HuH-7 (cell line): ENCODE measurements at regions not wholly inside any gene's neighbourhood (a gene's known extent, or its start where the extent isn't known, plus 50 kb on each side); places are given as distances from the start of the nearest gene placed in this dataset.

Source experiments
- DNase-seq: peaks from one replicate; pipeline ENCODE4 v3.0.0; 2011; ENCODE audit warnings: low spot score

DNA sequence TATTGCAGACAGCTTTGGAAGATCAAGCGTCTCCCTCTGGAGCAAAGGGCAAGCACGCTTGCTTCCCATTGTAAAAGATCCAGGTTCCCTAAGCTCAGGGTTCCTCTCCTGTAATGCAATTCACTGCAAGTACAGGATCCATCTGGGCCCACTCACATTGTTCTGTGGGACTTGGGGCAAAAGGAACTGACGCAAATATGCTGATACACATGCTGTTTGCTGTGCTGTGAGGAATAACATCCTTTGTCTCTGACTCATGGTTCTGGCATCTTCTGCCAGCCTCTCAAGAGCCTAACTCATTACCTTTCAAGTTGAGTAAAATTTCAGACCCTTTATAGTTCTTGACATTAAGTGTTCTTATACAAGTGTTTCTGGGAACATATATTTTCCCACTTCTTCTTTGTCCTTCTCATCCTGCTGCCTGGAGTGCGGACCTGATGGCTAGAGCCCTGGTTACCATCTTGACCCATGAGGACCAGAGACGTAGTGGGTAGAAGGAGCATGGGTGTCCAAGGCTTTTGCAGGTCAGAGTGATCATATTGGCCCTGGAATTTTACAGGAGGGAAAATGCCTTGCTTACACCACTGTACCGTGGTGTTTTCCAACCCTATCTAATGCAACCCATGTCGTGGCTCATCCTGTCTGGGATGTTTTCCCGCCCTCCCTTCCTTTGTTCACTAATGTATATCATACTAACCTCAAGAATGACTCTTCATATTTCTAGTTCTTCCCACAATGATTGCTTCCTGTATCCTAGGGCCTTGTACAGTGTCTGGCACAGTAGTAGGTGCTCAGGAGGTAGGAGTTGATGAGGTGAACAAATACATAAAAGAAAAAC is 145.7 kb upstream of the GLI2 start:
- DNase-seq: no peak

GRCh38 chr2:120590841-120591240 is 144.8 kb upstream of the GLI2 start:
- DNase-seq: no peak

DNA sequence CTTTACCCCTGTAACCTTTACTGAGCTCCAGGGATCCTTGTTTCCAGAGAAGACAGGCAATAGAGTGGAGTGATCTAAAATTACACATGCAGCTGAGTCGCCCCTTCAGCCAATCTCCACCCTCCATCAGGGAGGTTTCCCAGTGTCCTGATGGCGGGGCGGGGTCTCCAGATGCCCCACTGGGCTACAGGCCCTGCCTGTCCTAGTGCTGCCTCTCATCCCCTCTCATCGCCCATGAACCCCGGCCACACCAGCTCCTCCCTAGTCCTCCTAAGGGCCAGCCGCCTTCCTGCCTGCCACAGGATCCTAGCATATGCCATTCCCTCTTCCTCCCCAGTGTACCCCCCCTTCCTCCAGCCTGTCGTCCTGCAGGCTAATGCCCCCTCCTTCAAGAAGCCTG is 144.1 kb upstream of the GLI2 start:
- DNase-seq: no peak

DNA sequence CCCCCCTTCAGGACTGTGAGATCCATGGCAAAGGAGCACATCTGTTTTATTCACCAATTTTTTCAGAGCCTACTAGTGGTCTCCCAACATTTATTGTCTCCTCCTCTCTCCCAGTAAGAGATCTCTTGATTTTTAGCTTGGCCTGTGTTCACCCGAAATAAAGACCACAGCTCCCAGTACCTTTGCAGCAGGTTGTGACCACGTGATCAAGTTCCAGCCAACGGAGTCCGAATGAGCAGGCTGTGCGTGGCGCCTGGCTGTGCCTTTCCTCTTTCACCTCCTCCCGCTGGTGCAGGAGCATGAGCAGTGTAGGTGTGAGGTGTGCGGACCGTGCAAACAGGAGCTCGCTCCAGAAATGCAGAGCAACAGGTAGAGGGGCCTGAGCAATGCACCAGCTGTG is 143.6 kb upstream of the GLI2 start:
- no peak for DNase-seq

GRCh38 chr2:120593921-120594686 is 141.6 kb upstream of the GLI2 start:
- DNase-seq: no peak

- no peak for DNase-seq
Measured at GRCh38 chr2:120594856-120595685, 140.6 kb upstream of the GLI2 start.

- no peak for DNase-seq
Measured at GRCh38 chr2:120595739-120596138, 139.9 kb upstream of the GLI2 start.

DNA sequence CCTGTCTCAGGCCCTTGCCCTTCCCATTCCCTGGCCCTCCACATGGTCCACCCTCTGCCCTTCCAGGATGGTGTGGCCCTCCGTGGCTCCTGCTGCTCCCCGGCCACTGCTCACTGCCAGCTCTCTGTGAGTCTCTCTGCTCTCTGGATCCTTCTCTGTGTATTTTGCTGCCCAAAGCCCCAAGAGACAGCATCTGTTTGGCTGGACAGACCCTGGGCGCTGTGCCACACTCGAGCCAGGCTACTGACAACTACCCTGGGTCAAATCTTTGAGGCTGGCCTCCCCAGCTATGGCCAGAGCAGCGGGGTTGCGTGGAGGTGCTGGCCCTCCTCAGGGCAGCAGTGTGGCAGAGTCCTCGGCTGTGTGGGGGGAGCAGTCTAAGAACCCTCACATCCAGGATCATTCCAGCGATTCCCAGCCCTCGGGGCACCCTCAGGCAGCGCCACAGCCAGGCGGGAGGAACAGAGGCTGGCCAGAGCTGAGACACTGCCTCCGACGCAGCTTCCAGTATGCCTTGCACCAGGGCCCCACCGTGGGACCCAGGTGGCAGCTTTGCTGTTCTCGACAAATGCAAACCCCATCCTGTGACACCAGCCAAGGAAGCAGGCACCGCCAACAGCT is 139.4 kb upstream of the GLI2 start:
- no peak for DNase-seq

- peak; percentile 38 for DNase-seq
Measured at GRCh38 chr2:120596990-120597594, 138.6 kb upstream of the GLI2 start.

- DNase-seq: no peak
Measured at GRCh38 chr2:120597595-120598193, 138.0 kb upstream of the GLI2 start.

DNA sequence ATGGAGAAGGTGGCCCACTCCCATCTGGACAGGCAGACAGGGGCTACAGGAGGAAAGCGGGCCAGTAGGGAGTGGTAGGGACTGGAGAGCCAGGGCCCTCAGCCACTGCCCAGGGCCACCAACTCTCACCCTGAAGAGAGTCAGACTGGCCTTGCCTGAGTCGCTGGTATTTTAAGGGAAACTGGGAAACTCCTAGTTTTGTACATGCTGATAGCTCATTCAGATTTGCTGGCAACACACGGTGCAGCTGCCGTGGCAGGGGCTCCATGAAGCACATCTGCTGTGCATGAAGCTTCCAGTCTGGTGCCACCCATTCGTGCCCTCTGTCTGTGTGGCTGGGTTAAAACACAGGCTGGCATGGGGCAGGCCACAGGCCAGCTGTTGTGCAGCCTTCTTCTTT is 137.3 kb upstream of the GLI2 start:
- no peak for DNase-seq

GRCh38 chr2:120599072-120599471 is 136.6 kb upstream of the GLI2 start:
- DNase-seq: no peak

GRCh38 chr2:120599656-120600055 is 136.0 kb upstream of the GLI2 start:
- DNase-seq: no peak

GRCh38 chr2:120600335-120600734 is 135.3 kb upstream of the GLI2 start:
- no peak for DNase-seq

DNA sequence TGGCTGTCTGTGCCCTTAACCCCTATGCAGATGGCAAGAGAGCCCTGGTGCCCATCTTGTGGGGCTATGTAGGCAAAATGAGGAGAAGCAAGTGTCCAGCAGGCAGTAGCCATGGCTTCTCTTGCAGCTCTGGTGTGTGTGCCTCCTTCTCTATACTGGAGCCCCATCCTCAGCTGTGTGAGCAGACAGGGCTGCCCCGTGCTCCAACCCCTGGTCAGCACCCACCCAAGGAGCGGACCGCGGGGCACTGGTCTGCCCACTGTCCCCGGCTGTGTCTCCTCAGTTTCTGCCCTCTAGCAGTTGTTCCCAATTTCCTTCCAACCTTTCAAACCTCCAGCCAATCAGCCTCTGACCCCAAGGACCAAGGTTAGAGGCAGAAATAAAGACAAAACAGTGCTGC is 134.9 kb upstream of the GLI2 start:
- no peak for DNase-seq

DNA sequence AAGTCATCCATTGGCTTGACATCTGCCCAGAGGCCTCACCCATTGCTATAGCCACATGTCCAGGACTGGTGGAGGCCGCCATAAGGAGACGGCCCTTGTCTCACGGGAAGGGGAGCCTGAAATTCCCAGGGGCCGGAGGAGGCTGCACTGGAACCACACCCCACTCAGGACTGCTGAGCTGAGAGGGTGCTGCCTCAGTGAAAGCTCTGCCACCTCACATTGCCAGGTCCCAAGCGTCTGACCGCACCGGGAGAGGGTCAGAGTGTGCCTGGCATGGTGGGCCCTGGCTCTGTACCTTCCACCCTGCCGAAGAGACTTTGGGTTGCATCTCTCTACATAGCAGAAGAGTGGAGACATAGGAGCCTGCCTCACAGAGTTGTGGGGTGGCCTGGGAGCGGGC is 134.1 kb upstream of the GLI2 start:
- DNase-seq: no peak

- DNase-seq: no peak
Measured at GRCh38 chr2:120602251-120602650, 133.4 kb upstream of the GLI2 start.

DNA sequence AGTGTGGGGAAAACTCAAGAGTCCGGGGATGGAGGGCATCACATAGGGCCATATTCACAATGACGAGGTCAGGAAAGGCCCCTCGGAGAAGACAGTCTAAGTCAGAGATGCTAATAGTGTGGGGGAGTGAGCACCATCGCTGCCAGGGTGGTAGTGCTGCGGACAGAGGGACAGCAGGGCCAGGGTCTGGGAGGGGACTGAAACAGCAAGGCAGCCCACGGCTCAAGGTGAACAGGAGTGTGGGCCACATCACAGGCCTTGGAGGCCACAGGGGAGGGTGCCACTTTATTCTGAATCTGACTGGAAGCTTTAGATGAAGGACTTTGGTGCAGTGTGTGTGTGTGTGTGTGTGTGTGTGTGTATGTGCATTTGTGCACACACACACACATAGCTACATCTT is 130.9 kb upstream of the GLI2 start:
- no peak for DNase-seq

DNA sequence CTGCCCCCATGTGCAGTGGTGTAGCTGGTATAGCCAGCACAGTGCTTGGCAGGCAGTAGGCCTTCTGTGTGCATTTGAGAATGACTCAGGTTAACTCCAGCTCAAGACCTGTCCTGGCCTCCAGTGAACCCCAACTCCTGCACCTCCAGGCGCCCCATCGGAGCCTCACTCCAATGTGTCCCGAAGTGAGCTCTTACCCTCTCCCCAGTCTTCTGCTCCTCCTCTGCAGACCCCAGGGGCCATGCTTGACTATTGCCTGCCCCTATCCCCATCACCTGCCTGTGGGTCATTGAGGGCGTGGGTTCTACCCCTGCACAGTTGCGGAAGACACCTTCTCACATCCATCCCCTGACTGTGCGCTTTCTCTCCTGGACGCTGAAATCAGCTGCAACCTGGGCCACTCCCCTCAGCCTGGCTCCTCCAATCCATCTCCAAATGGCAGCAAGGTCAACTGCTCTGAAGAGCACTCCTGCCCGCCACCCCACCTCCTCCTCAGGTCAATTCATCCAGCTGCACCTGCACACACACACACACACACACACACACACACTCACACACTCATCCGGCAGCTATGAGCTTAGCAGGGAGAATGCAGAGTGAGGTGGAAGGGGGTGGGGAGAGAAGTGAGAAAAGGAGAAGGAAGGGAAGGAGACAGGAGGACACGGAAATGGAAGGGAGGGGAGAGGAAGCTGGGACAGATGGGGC is 130.3 kb upstream of the GLI2 start:
- no peak for DNase-seq

- no peak for DNase-seq
Measured at GRCh38 chr2:120606280-120606679, 129.4 kb upstream of the GLI2 start.

GRCh38 chr2:120606931-120607330 is 128.7 kb upstream of the GLI2 start:
- no peak for DNase-seq
